Endodermal cell (in vitro differentiated cells): ENCODE measurements at regions not wholly inside any gene's neighbourhood (a gene's known extent, or its start where the extent isn't known, plus 50 kb on each side); places are given as distances from the start of the nearest gene placed in this dataset.

Source experiments
- DNase-seq: peaks from one replicate; pipeline ENCODE4 v3.0.0-alpha.2; 2017
- H3K27ac ChIP-seq: 2 replicates; pipeline ENCODE4 v1.5.1; 2013; ENCODE audit warnings: mild to moderate bottlenecking, low read depth, low read length, moderate library complexity
- H3K27me3 ChIP-seq: 2 replicates; pipeline ENCODE4 v1.6.1; 2013; ENCODE audit warnings: mild to moderate bottlenecking, low read length, moderate library complexity; ENCODE audit not compliant: insufficient read depth, control insufficient read depth, poor library complexity, severe bottlenecking
- H3K36me3 ChIP-seq: 2 replicates; pipeline ENCODE4 v1.7.0; 2013; ENCODE audit warnings: mild to moderate bottlenecking, low read length, moderate library complexity; ENCODE audit not compliant: control insufficient read depth, insufficient read depth
- H3K4me1 ChIP-seq: one replicate; pipeline ENCODE4 v1.7.0; 2013; ENCODE audit warnings: low read length; ENCODE audit not compliant: control insufficient read depth, insufficient read depth
- H3K4me3 ChIP-seq: 2 replicates; pipeline ENCODE4 v1.5.1; 2013; ENCODE audit warnings: mild to moderate bottlenecking, low read length, moderate library complexity
- H3K9ac ChIP-seq: 2 replicates; pipeline ENCODE4 v1.6.1; 2013; ENCODE audit warnings: mild to moderate bottlenecking, low read length, moderate library complexity; ENCODE audit not compliant: poor library complexity, severe bottlenecking; ENCODE audit errors: extremely low read depth
- H3K9me3 ChIP-seq: 2 replicates; pipeline ENCODE4 v1.6.1; 2013; ENCODE audit warnings: mild to moderate bottlenecking, low read length, moderate library complexity; ENCODE audit not compliant: control insufficient read depth
- H3K27ac Mint-ChIP-seq: 2 replicates; pipeline ENCODE4 v1.8.0; 2020; ENCODE audit warnings: mixed read lengths
- H3K27me3 Mint-ChIP-seq: 2 replicates; pipeline ENCODE4 v1.8.0; 2021; ENCODE audit warnings: mild to moderate bottlenecking, mixed read lengths; ENCODE audit not compliant: insufficient read depth
- H3K36me3 Mint-ChIP-seq: 2 replicates; pipeline ENCODE4 v1.8.0; 2020; ENCODE audit warnings: low read depth, mixed read lengths
- H3K4me1 Mint-ChIP-seq: 2 replicates; pipeline ENCODE4 v1.8.0; 2020; ENCODE audit warnings: mixed read lengths
- H3K4me3 Mint-ChIP-seq: 2 replicates; pipeline ENCODE4 v1.8.0; 2020; ENCODE audit warnings: mild to moderate bottlenecking, moderate library complexity, mixed read lengths
- H3K9me3 Mint-ChIP-seq: 2 replicates; pipeline ENCODE4 v1.8.0; 2020; ENCODE audit warnings: mild to moderate bottlenecking, mixed read lengths
- CTCF ChIP-seq: fragments of 200-600 bp; sonication (generic); conservative IDR thresholded peaks from 2 replicates; pipeline ENCODE4 v1.5.0; 2021; ENCODE audit warnings: antibody characterized with exemption, mild to moderate bottlenecking
- WGBS, 2 experiments: methylation state at CpG; one replicate each; pipeline versions ENCODE4 v1.1.5 to v1.1.7; 2013; ENCODE audit warnings: missing lambda C conversion rate in 2 of 2, mixed read lengths in 1 of 2; ENCODE audit not compliant: insufficient coverage in 1 of 2, insufficient read length in 1 of 2; 5-methylcytosine and 5-hydroxymethylcytosine counted together

- peaks cover 5% of the 10 kb centered on the region for H3K36me3 Mint-ChIP-seq
- peaks cover 25% of the 10 kb centered on the region for H3K4me1 Mint-ChIP-seq
- no peak overlapping the region for H3K27ac Mint-ChIP-seq
- WGBS, 2 experiments, result 48% methylated on average over 2 of the region's 2 CpGs; no CpG with 5 or more reads in 1 of the 2 experiments
- no peak for TF ChIP-seq CTCF
- DNase-seq, result peak; percentile 60
- Histone ChIP-seq H3K27ac (no peak overlapping the region), H3K4me3 (no peak overlapping the region), H3K9me3 (peaks cover 20% of the 10 kb centered on the region), H3K9ac (no peak overlapping the region), H3K27me3 (no peaks in the 10 kb centered on the region), H3K4me1 (peaks cover 5% of the 10 kb centered on the region), H3K36me3 (no peaks in the 10 kb centered on the region)
- H3K9me3 Mint-ChIP-seq, result peaks cover 25% of the 10 kb centered on the region
- H3K27me3 Mint-ChIP-seq, result no peaks in the 10 kb centered on the region
- no peak overlapping the region for H3K4me3 Mint-ChIP-seq
Observed at GRCh38 chr21:15445327-15445726, 284.5 kb upstream of the USP25 start.

- Histone ChIP-seq H3K27me3 (no peaks in the 10 kb centered on the region), H3K4me3 (no peak overlapping the region), H3K9me3 (peaks cover 25% of the 10 kb centered on the region), H3K4me1 (peaks cover 5% of the 10 kb centered on the region), H3K27ac (no peak overlapping the region), H3K9ac (no peak overlapping the region), H3K36me3 (no peaks in the 10 kb centered on the region)
- H3K4me3 Mint-ChIP-seq, result no peak overlapping the region
- no peak for DNase-seq
- no peak overlapping the region for H3K27ac Mint-ChIP-seq
- H3K4me1 Mint-ChIP-seq, result peaks cover 25% of the 10 kb centered on the region
- 54 to 75% methylated on average over 2 to 3 of the region's 3 CpGs for WGBS, 2 experiments
- TF ChIP-seq CTCF, result no peak
- peaks cover 34% of the 10 kb centered on the region for H3K9me3 Mint-ChIP-seq
- no peaks in the 10 kb centered on the region for H3K27me3 Mint-ChIP-seq
- H3K36me3 Mint-ChIP-seq, result peaks cover 5% of the 10 kb centered on the region
Observed at GRCh38 chr21:15446223-15446622, 283.6 kb upstream of the USP25 start.

GRCh38 chr21:15449556-15449955 lies 280.2 kb upstream of the USP25 start:
- H3K4me1 Mint-ChIP-seq, result peaks cover 25% of the 10 kb centered on the region
- H3K36me3 ChIP-seq, result no peaks in the 10 kb centered on the region

More at GRCh38 chr21:15449556-15449955, 280.2 kb upstream of the USP25 start:
- no peak overlapping the region for H3K4me3 ChIP-seq
- peaks cover 5% of the 10 kb centered on the region for H3K36me3 Mint-ChIP-seq
- H3K27ac ChIP-seq, result no peak overlapping the region
- no peak overlapping the region for H3K9ac ChIP-seq
- TF ChIP-seq CTCF, result no peak
- H3K9me3 ChIP-seq, result peaks cover 25% of the 10 kb centered on the region
- peaks cover 37% of the 10 kb centered on the region for H3K9me3 Mint-ChIP-seq
- H3K4me3 Mint-ChIP-seq, result no peak overlapping the region
- no peak overlapping the region for H3K27ac Mint-ChIP-seq
- H3K27me3 Mint-ChIP-seq, result no peaks in the 10 kb centered on the region
- no peaks in the 10 kb centered on the region for H3K27me3 ChIP-seq
- WGBS, 2 experiments, result 85% methylated on average over 1 of the region's 1 CpG; no CpG with 5 or more reads in 1 of the 2 experiments
- peaks cover 3% of the 10 kb centered on the region for H3K4me1 ChIP-seq
- DNase-seq, result no peak
